K562 (cell line): ENCODE measurements at regions not wholly inside any gene's neighbourhood (a gene's known extent, or its start where the extent isn't known, plus 50 kb on each side); places are given as distances from the start of the nearest gene placed in this dataset.

Source experiments
- ATAC-seq: fragments of 200-7000 bp; cut with Tn5 transposase; 3 replicates; pipeline ENCODE4 v1.9.1; 2020; ENCODE audit warnings: moderate library complexity
- BruUV-seq: library from RNA; stranded (reverse); fragments of 400-500 nt; replicated peaks from 2 replicates; lab custom pipeline; 2021; lab: Mats Ljungman, UMichigan
- CTCF ChIA-PET: fragments of 300-600 bp; formaldehyde crosslinking; extraction: SDS; loops from one replicate; lab custom pipeline; 2021; ENCODE audit warnings: low intra/inter-chr PET ratio; lab: Yijun Ruan, JAX
- POLR2A ChIA-PET: fragments of 300-600, 350-650 bp; sonication (Branson Sonifier 250); formaldehyde crosslinking; extraction: SDS; loops from one replicate; lab custom pipeline; 2021; ENCODE audit warnings: antibody characterized with exemption, inconsistent platforms; lab: Yijun Ruan, JAX
- DNase-seq, 4 experiments: peaks; one replicate each; pipeline versions ENCODE4 v3.0.0 to v3.0.0-alpha.2; 2011 to 2018; ENCODE audit warnings: low spot score in 3 of 4, mixed read lengths in 3 of 4; ENCODE audit errors: extremely low read depth in 1 of 4
- FAIRE-seq: peaks from 2 replicates; lab custom pipeline; 2011; peaks lifted over from hg19 to GRCh38; lab: Jason Lieb, UNC
- H2AFZ ChIP-seq: 2 replicates; pipeline ENCODE4 v1.6.0; 2011; ENCODE audit warnings: low read depth, low read length, control low read depth, inconsistent platforms
- H3K27ac ChIP-seq: fragments of 200-600 bp; 3 replicates; pipeline ENCODE4 v1.8.0; 2011; ENCODE audit warnings: low read depth, mild to moderate bottlenecking, control low read depth, inconsistent platforms, low read length, moderate library complexity, mixed read lengths; ENCODE audit errors: extremely low read depth
- H3K27me3 ChIP-seq, 2 experiments: fragments of 300-600 bp in 1 of 2; 2 replicates in 1 of 2; 3 replicates in 1 of 2; pipeline versions ENCODE4 v1.6.0 to v1.8.0; 2011; ENCODE audit warnings: inconsistent platforms in 2 of 2, low read length in 2 of 2, mild to moderate bottlenecking in 1 of 2, mixed read lengths in 1 of 2, moderate library complexity in 1 of 2; ENCODE audit not compliant: control insufficient read depth in 2 of 2, insufficient read depth in 2 of 2
- H3K36me3 ChIP-seq: fragments of 300-600 bp; 3 replicates; pipeline ENCODE4 v1.8.0; 2011; ENCODE audit warnings: mild to moderate bottlenecking, low read length, inconsistent platforms; ENCODE audit not compliant: control insufficient read depth, insufficient read depth
- H3K4me1 ChIP-seq, 2 experiments: fragments of 200-600 bp in 1 of 2; replicated peaks in 1 of 2; 2 replicates in 1 of 2; 3 replicates in 1 of 2; pipeline versions ENCODE4 v1.5.1 to v1.8.0; 2011; ENCODE audit warnings: inconsistent platforms in 2 of 2, low read length in 2 of 2, mild to moderate bottlenecking in 1 of 2, mixed read lengths in 1 of 2, moderate library complexity in 1 of 2; ENCODE audit not compliant: control insufficient read depth in 2 of 2, insufficient read depth in 2 of 2
- H3K4me2 ChIP-seq: 2 replicates; pipeline ENCODE4 v1.6.1; 2011; ENCODE audit warnings: low read length, control low read depth, inconsistent platforms, mixed read lengths; ENCODE audit not compliant: insufficient read depth
- H3K4me3 ChIP-seq: fragments of 200-600 bp; sonication (generic), shearing (Covaris generic); 2 replicates; pipeline ENCODE4 v1.5.1; 2016; ENCODE audit warnings: control low read depth, inconsistent platforms
- H3K79me2 ChIP-seq: fragments of 200-600 bp; 3 replicates; pipeline ENCODE4 v1.8.0; 2011; ENCODE audit warnings: low read length, inconsistent platforms; ENCODE audit not compliant: control insufficient read depth, insufficient read depth
- H3K9ac ChIP-seq, 2 experiments: 2 replicates each; pipeline versions ENCODE4 v1.6.0 to v1.6.1; 2011; ENCODE audit warnings: low read depth in 2 of 2, low read length in 2 of 2, control low read depth in 1 of 2, inconsistent platforms in 1 of 2, mild to moderate bottlenecking in 1 of 2, mixed read lengths in 1 of 2; ENCODE audit not compliant: insufficient read depth in 1 of 2
- H3K9me1 ChIP-seq: one replicate; pipeline ENCODE4 v1.6.0; 2011; ENCODE audit warnings: inconsistent platforms, mild to moderate bottlenecking, low read length, moderate library complexity; ENCODE audit not compliant: control insufficient read depth, insufficient read depth
- H3K9me3 ChIP-seq: replicated peaks from 2 replicates; pipeline ENCODE4 v1.5.1; 2011; ENCODE audit warnings: low read depth, low read length, inconsistent platforms; ENCODE audit not compliant: control insufficient read depth, insufficient read depth
- H4K20me1 ChIP-seq: replicated peaks from 2 replicates; pipeline ENCODE4 v1.6.1; 2011; ENCODE audit warnings: low read length, inconsistent platforms, mixed read lengths; ENCODE audit not compliant: control insufficient read depth, insufficient read depth
- AFF1 ChIP-seq, 2 experiments: fragments of 450-650 bp; IDR thresholded peaks; 2 replicates each; pipeline ENCODE4 v1.6.1; 2018; ENCODE audit warnings: mild to moderate bottlenecking in 2 of 2, low read depth in 1 of 2; ENCODE audit not compliant: partially characterized antibody in 2 of 2
- C11orf30 ChIP-seq: fragments of 450-650 bp; IDR thresholded peaks from 2 replicates; pipeline ENCODE4 v1.6.1; 2016; ENCODE audit warnings: low read depth, mild to moderate bottlenecking
- CHD4 ChIP-seq: fragments of 200-600 bp; sonication (generic); IDR thresholded peaks from 3 replicates; pipeline ENCODE4 v1.6.1; 2012; ENCODE audit warnings: low read depth, mild to moderate bottlenecking, mixed read lengths, low read length, inconsistent platforms; ENCODE audit not compliant: insufficient read depth, insufficient replicate concordance, poor library complexity, severe bottlenecking
- CSDE1 ChIP-seq, 2 experiments: fragments of 450-650 bp; IDR thresholded peaks; 2 replicates each; pipeline ENCODE4 v1.6.1; 2016; ENCODE audit warnings: mild to moderate bottlenecking in 1 of 2
- FOSL1 ChIP-seq: fragments of 200-800 bp; sonication (Bioruptor generic); conservative IDR thresholded peaks from 2 replicates; pipeline ENCODE4 v1.6.1; 2016; ENCODE audit warnings: missing genetic modification characterization, missing compliant biosample characterization
- FOXA1 ChIP-seq: fragments of 450-650 bp; IDR thresholded peaks from 2 replicates; pipeline ENCODE4 v1.6.1; 2016; ENCODE audit warnings: mild to moderate bottlenecking, borderline replicate concordance
- NCOA6 ChIP-seq: fragments of 450-650 bp; IDR thresholded peaks from 2 replicates; pipeline ENCODE4 v1.6.1; 2017; ENCODE audit warnings: mild to moderate bottlenecking
- PTTG1 ChIP-seq: fragments of 450-650 bp; IDR thresholded peaks from 2 replicates; pipeline ENCODE4 v1.6.1; 2016; ENCODE audit warnings: low read depth, mild to moderate bottlenecking, missing genetic modification characterization, missing compliant biosample characterization
- RUNX1 ChIP-seq: sonication (generic); IDR thresholded peaks from 2 replicates; pipeline ENCODE4 v1.6.1; 2016; ENCODE audit warnings: antibody characterized with exemption, low read depth
- TCF7 ChIP-seq: sonication (generic); IDR thresholded peaks from 2 replicates; pipeline ENCODE4 v1.6.1; 2016; ENCODE audit warnings: antibody characterized with exemption, borderline replicate concordance
- ZNF23 ChIP-seq: fragments of 250-450 bp; sonication (Bioruptor Pico); IDR thresholded peaks from 2 replicates; pipeline ENCODE4 v1.4.0; 2020; ENCODE audit warnings: mild to moderate bottlenecking
- ZNF274 ChIP-seq: IDR thresholded peaks from 2 replicates; pipeline ENCODE4 v1.6.1; 2011; ENCODE audit warnings: low read depth, mild to moderate bottlenecking, low read length, moderate library complexity, borderline replicate concordance
- ZNF282 ChIP-seq: sonication (generic); formaldehyde crosslinking; IDR thresholded peaks from 2 replicates; pipeline ENCODE4 v1.8.1; 2023; ENCODE audit warnings: missing genetic modification reagents
- ZNF431 ChIP-seq: sonication (generic); formaldehyde crosslinking; IDR thresholded peaks from 2 replicates; pipeline ENCODE4 v1.8.0; 2022; ENCODE audit warnings: mild to moderate bottlenecking, missing genetic modification reagents
- ZNF592 ChIP-seq: fragments of 450-650 bp; IDR thresholded peaks from 2 replicates; pipeline ENCODE4 v1.6.1; 2017; ENCODE audit warnings: antibody characterized with exemption, mild to moderate bottlenecking
- WGBS: fragments of 100-300 bp; shearing (Covaris generic); methylation state at CpG from one replicate; pipeline ENCODE4 v1.1.6; 2016; ENCODE audit warnings: low coverage, mixed read lengths; ENCODE audit not compliant: insufficient coverage; ENCODE audit errors: missing lambda C conversion rate; 5-methylcytosine and 5-hydroxymethylcytosine counted together
- in situ Hi-C: fragments of 300-500 bp; cut with MboI; formaldehyde crosslinking; loops from 4 replicates; pipeline ENCODE4 v1.15.0; 2018; ENCODE audit warnings: inconsistent platforms, mixed read lengths
- intact Hi-C: fragments of 100-400 bp; cut with micrococcal nuclease; formaldehyde crosslinking; loops from 2 replicates; pipeline ENCODE4 v1.14.2; 2022

GRCh38 chr4:114519368-114519767 is 79.2 kb upstream of the UGT8 start (continued):
- no peak for TF ChIP-seq AFF1 (IDR thresholded peaks at IDR 0.05; ENCODE audit: low read depth in 1 of 2, partially characterized antibody in 2 of 2)
- no peak for TF ChIP-seq ZNF23 (CRISPR knock-in tag)
- TF ChIP-seq C11orf30, result no peak
- TF ChIP-seq ZNF431 (CRISPR knock-in tag), result no peak
- TF ChIP-seq ZNF274, result no peak

- no TSS peak for BruUV-seq
Measured at GRCh38 chr4:114527170-114527569, 71.4 kb upstream of the UGT8 start.

More at GRCh38 chr4:114527170-114527569, 71.4 kb upstream of the UGT8 start:
- POLR2A ChIA-PET, result no interaction called here
- H4K20me1 ChIP-seq, result no peaks in the 10 kb centered on the region
- no peaks in the 10 kb centered on the region for H3K27me3 ChIP-seq
- no peak overlapping the region for H3K4me2 ChIP-seq
- intact Hi-C loops (no loop called here), in situ Hi-C loops (no loop called here)
- no peak overlapping the region for H2AFZ ChIP-seq
- 5% methylated on average over 1 of the region's 1 CpG for WGBS
- no peaks in the 10 kb centered on the region for H3K36me3 ChIP-seq
- H3K9me3 ChIP-seq, result no peaks in the 10 kb centered on the region
- no peak for TF ChIP-seq CHD4
- no peak for TF ChIP-seq PTTG1
- no peak for TF ChIP-seq RUNX1
- TF ChIP-seq ZNF592, result no peak
- no peak for TF ChIP-seq ZNF282 (CRISPR knock-in tag)
- TF ChIP-seq FOSL1 (tag), result no peak
- TF ChIP-seq FOXA1, result no peak
- no peak for TF ChIP-seq TCF7
- no peak for TF ChIP-seq CSDE1 (IDR thresholded peaks at IDR 0.05)
- TF ChIP-seq NCOA6, result no peak
- DNase-seq, result no peak
- no peak for FAIRE-seq
- ATAC-seq, result no peak
- H3K9me1 ChIP-seq, result no peaks in the 10 kb centered on the region
- H3K4me1 ChIP-seq, result no peaks in the 10 kb centered on the region
- H3K79me2 ChIP-seq, result no peaks in the 10 kb centered on the region
- CTCF ChIA-PET, result no interaction called here
- no peak overlapping the region for H3K4me3 ChIP-seq
- no peak overlapping the region for H3K9ac ChIP-seq
- H3K27ac ChIP-seq, result no peak overlapping the region
